Astrocyte (in vitro differentiated cells and primary cell): ENCODE measurements at regions not wholly inside any gene's neighbourhood (a gene's known extent, or its start where the extent isn't known, plus 50 kb on each side); places are given as distances from the start of the nearest gene placed in this dataset.

Experiments
- DNase-seq: peaks from one replicate; pipeline ENCODE4 v3.0.0-alpha.2; 2010; ENCODE audit warnings: low read depth
- FAIRE-seq: peaks from 2 replicates; lab custom pipeline; 2011; peaks lifted over from hg19 to GRCh38; lab: Jason Lieb, UNC
- H2AFZ ChIP-seq: 2 replicates; pipeline ENCODE4 v1.6.0; 2012; ENCODE audit warnings: low read depth, low read length, inconsistent platforms
- H3K27ac ChIP-seq: 2 replicates; pipeline ENCODE4 v1.5.1; 2011; ENCODE audit warnings: low read depth, low read length, inconsistent platforms
- H3K27me3 ChIP-seq: 2 replicates; pipeline ENCODE4 v1.6.0; 2011; ENCODE audit warnings: low read length, inconsistent platforms; ENCODE audit not compliant: insufficient read depth
- H3K36me3 ChIP-seq: 2 replicates; pipeline ENCODE4 v1.5.1; 2011; ENCODE audit warnings: low read length, inconsistent platforms; ENCODE audit not compliant: insufficient read depth
- H3K4me1 ChIP-seq: 2 replicates; pipeline ENCODE4 v1.5.1; 2011; ENCODE audit warnings: low read length, inconsistent platforms; ENCODE audit not compliant: insufficient read depth
- H3K4me2 ChIP-seq: 2 replicates; pipeline ENCODE4 v1.6.0; 2012; ENCODE audit warnings: low read length, inconsistent platforms
- H3K4me3 ChIP-seq: 2 replicates; pipeline ENCODE4 v1.5.1; 2011; ENCODE audit warnings: low read depth, mild to moderate bottlenecking, low read length, inconsistent platforms; ENCODE audit not compliant: insufficient read depth
- H3K79me2 ChIP-seq: 2 replicates; pipeline ENCODE4 v1.6.0; 2012; ENCODE audit warnings: mild to moderate bottlenecking, low read length, inconsistent platforms; ENCODE audit not compliant: insufficient read depth
- H3K9ac ChIP-seq: 2 replicates; pipeline ENCODE4 v1.6.0; 2012; ENCODE audit warnings: mild to moderate bottlenecking, low read length, inconsistent platforms
- H3K9me3 ChIP-seq: 2 replicates; pipeline ENCODE4 v1.5.1; 2012; ENCODE audit warnings: low read depth, mild to moderate bottlenecking, low read length, inconsistent platforms; ENCODE audit not compliant: insufficient read depth
- H4K20me1 ChIP-seq: 2 replicates; pipeline ENCODE4 v1.6.0; 2012; ENCODE audit warnings: low read length, inconsistent platforms; ENCODE audit not compliant: insufficient read depth
- H3K27ac Mint-ChIP-seq: one replicate; pipeline ENCODE4 v1.8.0; 2021; ENCODE audit warnings: mild to moderate bottlenecking, mixed read lengths; ENCODE audit not compliant: unreplicated experiment
- H3K27me3 Mint-ChIP-seq: one replicate; pipeline ENCODE4 v1.8.0; 2021; ENCODE audit warnings: low read depth, mixed read lengths; ENCODE audit not compliant: unreplicated experiment
- H3K36me3 Mint-ChIP-seq: one replicate; pipeline ENCODE4 v1.8.0; 2021; ENCODE audit warnings: low read depth, mixed read lengths; ENCODE audit not compliant: unreplicated experiment
- H3K4me1 Mint-ChIP-seq: one replicate; pipeline ENCODE4 v1.8.0; 2021; ENCODE audit warnings: low read depth, mixed read lengths; ENCODE audit not compliant: unreplicated experiment
- H3K4me3 Mint-ChIP-seq: one replicate; pipeline ENCODE4 v1.8.0; 2021; ENCODE audit warnings: mild to moderate bottlenecking, moderate library complexity, mixed read lengths; ENCODE audit not compliant: unreplicated experiment
- H3K9me3 Mint-ChIP-seq: one replicate; pipeline ENCODE4 v1.8.0; 2021; ENCODE audit warnings: mild to moderate bottlenecking, mixed read lengths; ENCODE audit not compliant: unreplicated experiment
- EZH2 ChIP-seq: IDR thresholded peaks from 2 replicates; pipeline ENCODE4 v1.6.1; 2012; ENCODE audit warnings: mild to moderate bottlenecking, low read length, inconsistent platforms; ENCODE audit not compliant: insufficient read depth
- TF ChIP-seq, protein P1 (sequence below): IDR thresholded peaks from 2 replicates; pipeline ENCODE4 v1.5.1; 2011; ENCODE audit warnings: low read depth, mild to moderate bottlenecking, inconsistent platforms, low read length, moderate library complexity; ENCODE audit not compliant: insufficient read depth

DNA sequence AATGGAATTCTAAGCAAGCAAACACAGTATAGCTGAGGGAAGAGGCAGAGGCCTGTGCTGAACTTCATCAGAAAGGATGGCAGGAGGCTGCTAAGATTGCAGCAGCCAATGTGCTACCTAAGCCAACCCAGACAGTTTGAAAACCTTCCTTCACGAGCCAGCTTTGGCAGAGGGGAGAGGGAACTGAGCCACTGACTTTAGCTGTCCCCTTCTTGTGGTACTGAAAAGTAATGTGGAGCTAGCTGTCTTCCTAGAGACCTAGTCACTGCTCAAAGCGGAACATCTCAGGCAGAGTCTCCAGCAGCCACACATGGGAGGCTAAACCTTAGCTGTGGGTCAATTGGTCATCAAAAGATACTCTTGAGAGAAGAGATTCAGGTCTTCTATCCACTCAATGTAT, 419.0 kb downstream of the FBXO15 start:
- Histone ChIP-seq H3K36me3 (no peaks in the 10 kb centered on the region), H4K20me1 (no peaks in the 10 kb centered on the region), H3K4me1 (no peaks in the 10 kb centered on the region), H3K9me3 (no peaks in the 10 kb centered on the region), H3K4me3 (no peak overlapping the region), H3K79me2 (no peaks in the 10 kb centered on the region), H3K4me2 (no peak overlapping the region), H3K27ac (no peak overlapping the region), H2AFZ (no peak overlapping the region), H3K9ac (no peak overlapping the region), H3K27me3 (no peaks in the 10 kb centered on the region)
- no peak for DNase-seq
- Mint-ChIP-seq H3K27me3 (peaks cover 4% of the 10 kb centered on the region), H3K9me3 (peaks cover 2% of the 10 kb centered on the region), H3K4me3 (no peak overlapping the region), H3K4me1 (peaks cover 2% of the 10 kb centered on the region), H3K27ac (no peak overlapping the region), H3K36me3 (no peaks in the 10 kb centered on the region)
- TF ChIP-seq, protein P1, sequence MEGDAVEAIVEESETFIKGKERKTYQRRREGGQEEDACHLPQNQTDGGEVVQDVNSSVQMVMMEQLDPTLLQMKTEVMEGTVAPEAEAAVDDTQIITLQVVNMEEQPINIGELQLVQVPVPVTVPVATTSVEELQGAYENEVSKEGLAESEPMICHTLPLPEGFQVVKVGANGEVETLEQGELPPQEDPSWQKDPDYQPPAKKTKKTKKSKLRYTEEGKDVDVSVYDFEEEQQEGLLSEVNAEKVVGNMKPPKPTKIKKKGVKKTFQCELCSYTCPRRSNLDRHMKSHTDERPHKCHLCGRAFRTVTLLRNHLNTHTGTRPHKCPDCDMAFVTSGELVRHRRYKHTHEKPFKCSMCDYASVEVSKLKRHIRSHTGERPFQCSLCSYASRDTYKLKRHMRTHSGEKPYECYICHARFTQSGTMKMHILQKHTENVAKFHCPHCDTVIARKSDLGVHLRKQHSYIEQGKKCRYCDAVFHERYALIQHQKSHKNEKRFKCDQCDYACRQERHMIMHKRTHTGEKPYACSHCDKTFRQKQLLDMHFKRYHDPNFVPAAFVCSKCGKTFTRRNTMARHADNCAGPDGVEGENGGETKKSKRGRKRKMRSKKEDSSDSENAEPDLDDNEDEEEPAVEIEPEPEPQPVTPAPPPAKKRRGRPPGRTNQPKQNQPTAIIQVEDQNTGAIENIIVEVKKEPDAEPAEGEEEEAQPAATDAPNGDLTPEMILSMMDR: no peak
- no peak for TF ChIP-seq EZH2
- FAIRE-seq: no peak

DNA sequence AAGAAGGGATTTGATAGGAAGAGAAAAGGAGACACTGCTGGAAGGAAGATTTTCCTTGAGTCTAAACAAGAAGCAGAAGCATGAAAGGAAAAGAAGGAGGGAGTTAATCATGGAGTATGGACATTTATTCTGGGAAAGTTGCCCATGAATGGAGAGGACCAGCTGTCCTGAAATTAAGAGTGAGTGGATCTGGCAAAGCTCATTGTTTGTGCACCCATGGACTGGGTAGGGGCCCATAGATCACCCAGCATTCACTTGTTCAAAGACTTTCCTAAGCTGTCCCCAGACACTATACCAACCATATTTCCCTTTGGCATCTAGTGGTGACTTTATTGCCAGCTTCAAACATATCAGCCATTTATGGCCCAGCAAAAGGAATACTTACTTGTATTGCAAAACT, 422.7 kb downstream of the FBXO15 start:
- no peak overlapping the region for H3K9ac ChIP-seq
- H3K4me2 ChIP-seq: no peak overlapping the region
- H2AFZ ChIP-seq: no peak overlapping the region
- peaks cover 2% of the 10 kb centered on the region for H3K4me1 Mint-ChIP-seq
- H4K20me1 ChIP-seq: no peaks in the 10 kb centered on the region
- DNase-seq (no peak), FAIRE-seq (no peak)
- TF ChIP-seq, protein P1: no peak
- TF ChIP-seq EZH2: no peak
- no peak overlapping the region for H3K27ac Mint-ChIP-seq
- no peaks in the 10 kb centered on the region for H3K36me3 ChIP-seq
- no peaks in the 10 kb centered on the region for H3K9me3 Mint-ChIP-seq
- no peaks in the 10 kb centered on the region for H3K36me3 Mint-ChIP-seq
- no peaks in the 10 kb centered on the region for H3K9me3 ChIP-seq
- peaks cover 4% of the 10 kb centered on the region for H3K27me3 Mint-ChIP-seq
- H3K79me2 ChIP-seq: no peaks in the 10 kb centered on the region
- no peaks in the 10 kb centered on the region for H3K4me1 ChIP-seq
- no peaks in the 10 kb centered on the region for H3K27me3 ChIP-seq
- H3K4me3 ChIP-seq: no peak overlapping the region
- no peak overlapping the region for H3K27ac ChIP-seq
- no peak overlapping the region for H3K4me3 Mint-ChIP-seq

DNA sequence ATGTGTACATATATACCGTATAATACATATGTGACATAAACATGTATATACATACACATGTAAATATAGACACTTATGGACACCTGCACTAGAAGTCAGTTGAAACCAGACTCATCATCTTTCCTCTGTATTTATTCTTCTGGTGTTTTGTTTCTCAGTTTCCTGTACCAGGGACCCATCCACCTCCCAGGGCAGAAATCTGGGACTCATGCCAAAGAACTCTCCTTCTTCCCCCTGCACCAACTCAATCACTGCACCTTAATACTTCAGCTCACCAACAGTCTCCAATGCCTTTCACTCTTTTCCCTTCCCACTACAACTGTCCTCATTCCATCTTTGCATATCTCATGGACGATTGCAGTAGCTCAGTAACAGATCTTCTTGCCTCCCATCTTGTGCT, 428.0 kb downstream of the FBXO15 start:
- H3K27me3 Mint-ChIP-seq: no peaks in the 10 kb centered on the region

More for the DNA sequence above, 428.0 kb downstream of the FBXO15 start:
- Histone ChIP-seq H3K79me2 (no peaks in the 10 kb centered on the region), H3K4me2 (no peak overlapping the region), H3K9me3 (peaks cover 2% of the 10 kb centered on the region), H3K4me1 (no peaks in the 10 kb centered on the region), H3K27me3 (no peaks in the 10 kb centered on the region), H3K4me3 (no peak overlapping the region), H3K36me3 (no peaks in the 10 kb centered on the region), H3K9ac (no peak overlapping the region), H3K27ac (no peak overlapping the region), H4K20me1 (no peaks in the 10 kb centered on the region), H2AFZ (no peak overlapping the region)
- DNase-seq (no peak), FAIRE-seq (no peak)
- Mint-ChIP-seq H3K4me3 (no peak overlapping the region), H3K27ac (no peak overlapping the region), H3K4me1 (peaks cover 8% of the 10 kb centered on the region), H3K9me3 (no peaks in the 10 kb centered on the region), H3K36me3 (no peaks in the 10 kb centered on the region)
- TF ChIP-seq, protein P1: no peak
- no peak for TF ChIP-seq EZH2
